ENCODE measurements at regions not wholly inside any gene's neighbourhood (a gene's known extent, or its start where the extent isn't known, plus 50 kb on each side); places are given as distances from the start of the nearest gene placed in this dataset.

GRCh38 chr6:164928728-164929407 lies 380.5 kb downstream of the C6orf118 start:
- DNase-seq (ENCODE audit: low read depth, low spot score) (no peak), FAIRE-seq (no peak)
- dilution Hi-C loops (cut with MboI; ENCODE audit: extremely low pct_ligation_motif_present, low sequenced_read_pairs) = no loop called here
- Histone ChIP-seq H2AFZ (ENCODE audit: control insufficient read depth, low read length) (no peak overlapping the region), H3K79me2 (ENCODE audit: control insufficient read depth, insufficient read depth, low read length) (no peaks in the 10 kb centered on the region), H3K27me3 (ENCODE audit: control insufficient read depth, extremely low read depth, insufficient read depth, low read length) (no peaks in the 10 kb centered on the region), H3K27ac (ENCODE audit: control insufficient read depth, insufficient read depth, low read length) (no peak overlapping the region), H3K4me2 (ENCODE audit: control insufficient read depth, extremely low read depth, insufficient read depth, low read depth, low read length) (no peak overlapping the region), H3K9me1 (ENCODE audit: control insufficient read depth, extremely low read depth, insufficient read depth, low read length) (no peaks in the 10 kb centered on the region), H3K4me3 (ENCODE audit: control insufficient read depth in 2 of 3, extremely low read depth in 1 of 3, insufficient read depth in 2 of 3, low read depth in 1 of 3, low read length in 3 of 3) (no peak overlapping the region), H3K4me1 (ENCODE audit: control insufficient read depth, extremely low read depth, insufficient read depth, low read length) (no peaks in the 10 kb centered on the region), H4K20me1 (ENCODE audit: control insufficient read depth, extremely low read depth, insufficient read depth, low read length) (no peaks in the 10 kb centered on the region), H3K36me3 (ENCODE audit: control insufficient read depth in 2 of 2, extremely low read depth in 1 of 2, insufficient read depth in 2 of 2, low read length in 2 of 2) (no peaks in the 10 kb centered on the region), H3K9ac (ENCODE audit: control insufficient read depth, extremely low read depth, insufficient read depth, low read length) (no peak overlapping the region), H3K9me3 (ENCODE audit: control insufficient read depth, low read depth, low read length) (no peaks in the 10 kb centered on the region)
- TF ChIP-seq EZH2 (IDR thresholded peaks at IDR 0.05; ENCODE audit: low read length) (no peak), CTCF (optimal IDR thresholded peaks at IDR 0.05 in 1 of 3, IDR thresholded peaks at IDR 0.05 in 1 of 3, conservative IDR thresholded peaks at IDR 0.05 in 1 of 3; ENCODE audit: extremely low read depth in 1 of 3, insufficient read depth in 2 of 3, low read length in 3 of 3) (no peak)

- dilution Hi-C loops (cut with MboI; ENCODE audit: extremely low pct_ligation_motif_present, low sequenced_read_pairs) = no loop called here
- no peak for FAIRE-seq
- no peaks in the 10 kb centered on the region for H3K27me3 ChIP-seq (ENCODE audit: control insufficient read depth, extremely low read depth, insufficient read depth, low read length)
Measured at GRCh38 chr6:164928057-164928727, 381.2 kb downstream of the C6orf118 start.

More at GRCh38 chr6:164928057-164928727, 381.2 kb downstream of the C6orf118 start:
- no peaks in the 10 kb centered on the region for H3K36me3 ChIP-seq (ENCODE audit: control insufficient read depth in 2 of 2, extremely low read depth in 1 of 2, insufficient read depth in 2 of 2, low read length in 2 of 2)
- no peaks in the 10 kb centered on the region for H4K20me1 ChIP-seq (ENCODE audit: control insufficient read depth, extremely low read depth, insufficient read depth, low read length)
- TF ChIP-seq CTCF (optimal IDR thresholded peaks at IDR 0.05 in 1 of 3, IDR thresholded peaks at IDR 0.05 in 1 of 3, conservative IDR thresholded peaks at IDR 0.05 in 1 of 3; ENCODE audit: extremely low read depth in 1 of 3, insufficient read depth in 2 of 3, low read length in 3 of 3) = no peak
- H3K79me2 ChIP-seq (ENCODE audit: control insufficient read depth, insufficient read depth, low read length) = no peaks in the 10 kb centered on the region
- H3K4me2 ChIP-seq (ENCODE audit: control insufficient read depth, extremely low read depth, insufficient read depth, low read depth, low read length) = no peak overlapping the region
- DNase-seq (ENCODE audit: low read depth, low spot score) = no peak
- H3K9me1 ChIP-seq (ENCODE audit: control insufficient read depth, extremely low read depth, insufficient read depth, low read length) = no peaks in the 10 kb centered on the region
- H3K27ac ChIP-seq (ENCODE audit: control insufficient read depth, insufficient read depth, low read length) = no peak overlapping the region
- H3K9ac ChIP-seq (ENCODE audit: control insufficient read depth, extremely low read depth, insufficient read depth, low read length) = no peak overlapping the region
- H3K9me3 ChIP-seq (ENCODE audit: control insufficient read depth, low read depth, low read length) = no peaks in the 10 kb centered on the region
- no peaks in the 10 kb centered on the region for H3K4me1 ChIP-seq (ENCODE audit: control insufficient read depth, extremely low read depth, insufficient read depth, low read length)
- H3K4me3 ChIP-seq (ENCODE audit: control insufficient read depth in 2 of 3, extremely low read depth in 1 of 3, insufficient read depth in 2 of 3, low read depth in 1 of 3, low read length in 3 of 3) = no peak overlapping the region
- H2AFZ ChIP-seq (ENCODE audit: control insufficient read depth, low read length) = no peak overlapping the region

Data from keratinocyte (primary cell).